Pons (tissue), 1 donor: ENCODE measurements at regions not wholly inside any gene's neighbourhood (a gene's known extent, or its start where the extent isn't known, plus 50 kb on each side); places are given as distances from the start of the nearest gene placed in this dataset.
A peak's percentile ranks its signal among the peaks of the same experiment; 100 is the strongest.

ENCODE experiments used
- DNase-seq: peaks from one replicate; pipeline ENCODE4 v3.0.0-alpha.2; 2016; ENCODE audit warnings: low spot score

DNA sequence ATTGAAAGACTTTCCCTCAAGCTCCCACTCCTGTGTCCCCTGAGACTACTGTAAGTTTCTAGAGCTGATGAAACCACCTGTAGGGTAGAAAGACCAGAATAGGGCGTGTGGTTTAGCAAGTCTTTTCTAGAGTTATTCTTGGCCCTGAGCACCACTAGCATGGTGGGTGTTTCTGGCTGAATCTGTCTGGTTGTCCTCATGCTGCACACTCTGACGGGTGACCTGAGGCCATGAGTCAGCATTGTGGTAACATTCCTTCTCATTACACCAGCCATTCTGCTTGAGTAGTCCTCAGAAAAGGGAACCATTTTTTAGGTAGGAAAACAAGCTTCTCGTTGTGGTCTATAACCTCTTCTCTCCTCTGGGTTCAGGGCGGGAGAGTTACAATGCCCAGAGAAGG is 250.3 kb downstream of the SNX13 start:
- DNase-seq = no peak

DNA sequence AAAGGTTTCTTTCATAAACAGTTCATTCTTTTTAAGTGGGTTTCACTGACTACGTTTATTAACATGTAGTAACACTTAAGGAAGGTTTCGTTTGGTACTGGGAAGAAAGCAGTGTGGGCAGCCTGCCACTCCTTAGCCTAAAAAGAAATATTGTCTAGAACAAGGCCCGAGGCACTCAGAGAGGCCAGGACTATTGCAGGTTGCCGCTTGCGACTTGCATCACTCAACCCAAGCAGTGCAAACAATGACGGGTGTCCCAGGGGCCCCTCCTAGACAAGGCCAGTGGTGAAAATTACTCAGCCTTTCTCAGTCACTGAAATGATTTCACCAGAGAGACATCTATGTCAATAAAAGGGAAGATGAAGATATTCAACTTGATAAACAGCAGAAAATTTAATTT is 243.9 kb downstream of the SNX13 start:
- peak; percentile 17 for DNase-seq

DNA sequence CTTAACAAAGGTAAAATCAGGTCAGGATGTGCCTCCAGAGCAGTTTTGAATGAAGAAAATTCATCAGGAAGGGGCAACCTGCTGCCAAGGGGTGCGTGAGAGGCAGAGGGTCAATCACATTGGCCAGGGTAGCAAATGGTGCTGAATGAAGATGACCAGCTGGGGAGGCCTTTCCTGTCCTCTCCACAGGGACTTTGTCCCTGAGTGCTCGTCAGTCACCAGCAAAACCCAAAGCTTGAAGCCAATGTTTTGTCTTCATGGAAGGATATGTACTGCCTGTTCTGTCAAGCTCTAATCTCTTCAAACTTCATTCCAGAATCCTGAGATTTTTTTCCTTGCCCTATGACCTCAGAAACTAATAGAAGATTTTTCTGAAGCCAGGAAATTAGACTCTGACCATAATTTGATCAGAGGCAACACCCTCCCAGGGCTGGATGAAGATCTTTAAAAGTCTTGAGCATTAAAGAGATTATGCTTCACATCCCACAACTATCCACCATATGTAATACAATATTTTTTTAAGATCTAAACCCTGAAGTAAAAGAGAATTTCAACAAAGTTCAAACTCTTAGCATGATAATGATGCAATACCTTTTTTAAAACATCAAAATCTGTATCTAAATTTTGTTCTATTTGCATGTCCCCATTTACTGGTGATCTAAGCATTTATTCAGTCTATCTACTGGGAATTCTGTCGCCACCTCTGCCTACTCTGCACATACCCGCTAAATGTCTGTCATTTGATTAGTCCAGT is 243.0 kb downstream of the SNX13 start:
- no peak for DNase-seq

DNA sequence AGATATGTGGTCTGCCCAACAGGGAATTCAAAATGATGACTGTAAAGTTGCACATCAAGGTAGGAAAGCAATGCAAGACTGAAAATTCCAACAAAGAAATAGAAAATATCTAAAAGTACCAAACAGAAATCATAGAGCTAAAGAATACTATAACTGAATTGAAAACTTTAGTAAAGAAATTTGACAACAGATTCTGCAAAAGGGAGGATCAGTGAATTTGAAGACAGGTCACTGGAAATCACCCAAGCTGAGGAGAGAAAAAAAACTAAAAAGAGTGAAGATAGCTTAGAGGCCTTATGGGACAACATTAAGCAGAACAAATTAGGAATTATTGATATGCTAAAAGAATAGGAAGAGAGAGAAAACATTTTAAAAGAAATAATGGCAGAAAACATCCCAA is 240.6 kb downstream of the SNX13 start:
- DNase-seq = no peak

DNA sequence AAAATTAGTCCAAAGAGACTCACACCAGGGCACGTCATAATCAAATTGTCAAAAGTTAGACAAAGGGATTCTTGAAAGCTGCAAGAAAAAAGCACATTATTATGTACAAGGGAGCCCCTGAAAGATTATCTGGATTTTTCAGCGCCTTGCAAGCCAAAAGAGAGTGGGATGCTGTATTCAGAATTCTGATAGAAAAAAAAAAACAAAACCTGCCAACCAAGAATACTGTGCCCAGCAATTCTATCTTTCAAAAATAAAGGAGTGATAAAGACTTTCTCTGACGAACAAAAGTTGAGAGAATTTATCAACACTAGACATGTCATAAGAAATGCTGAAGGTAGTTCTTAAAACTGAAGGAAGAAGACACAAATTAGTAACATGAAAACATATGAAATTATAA is 240.2 kb downstream of the SNX13 start:
- no peak for DNase-seq

DNA sequence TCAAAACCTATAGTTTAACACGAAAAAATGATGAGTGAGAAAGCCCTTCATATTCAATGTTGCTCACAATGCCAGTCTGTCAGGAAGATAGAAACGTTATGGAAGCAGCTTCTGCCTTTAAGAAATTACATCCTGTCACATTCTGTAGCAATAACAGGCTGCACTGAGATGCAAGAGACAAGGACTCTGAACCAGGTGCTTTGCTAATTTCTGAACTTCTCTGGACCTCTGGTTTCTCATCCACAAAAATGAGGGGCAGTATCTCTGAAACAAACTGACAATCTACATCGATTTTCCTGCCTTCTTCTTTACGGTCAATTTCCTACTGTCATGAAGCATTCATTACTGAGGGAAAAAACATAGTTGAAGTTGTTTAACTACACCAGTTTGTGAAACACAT is 234.0 kb downstream of the SNX13 start:
- DNase-seq = no peak

DNA sequence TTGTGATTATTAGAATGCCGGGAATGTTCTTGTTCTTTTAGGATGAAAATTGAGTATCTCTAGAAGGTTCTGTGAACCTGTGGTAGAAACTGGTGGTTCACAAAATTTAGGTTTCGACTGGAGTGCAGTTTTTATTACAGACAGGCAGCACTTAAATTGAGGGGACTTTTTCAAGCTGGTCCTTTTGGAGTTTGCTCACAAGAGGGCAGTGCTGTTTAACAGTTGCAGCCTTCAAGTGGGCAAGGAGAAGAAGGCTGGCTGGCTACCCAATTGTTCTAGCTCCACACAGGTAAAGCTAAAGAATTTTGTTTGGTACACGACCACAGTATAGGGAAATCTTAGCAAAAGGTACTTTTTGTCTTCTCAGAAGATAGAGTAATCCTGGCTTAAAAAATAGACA is 233.6 kb downstream of the SNX13 start:
- peak; percentile 72 for DNase-seq

DNA sequence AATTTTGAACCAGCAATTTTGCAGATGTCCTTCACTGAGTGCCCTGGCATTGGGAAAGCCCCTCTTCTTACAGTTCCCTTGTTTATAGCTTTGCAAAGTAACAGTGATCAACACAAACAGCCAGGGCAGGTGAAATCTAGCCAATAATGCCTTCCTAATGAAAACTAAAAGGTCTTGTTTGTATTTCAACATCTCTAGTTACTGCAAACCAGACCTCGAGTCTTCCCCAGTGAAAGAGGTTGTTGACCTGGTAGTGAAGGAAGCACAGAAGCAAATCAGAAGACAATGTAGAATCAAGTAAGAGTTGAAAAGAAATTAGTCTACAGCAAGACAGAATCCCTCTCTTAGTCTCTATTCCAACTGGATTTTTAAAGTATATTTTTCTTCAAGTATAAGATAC is 231.2 kb downstream of the SNX13 start:
- DNase-seq = no peak

DNA sequence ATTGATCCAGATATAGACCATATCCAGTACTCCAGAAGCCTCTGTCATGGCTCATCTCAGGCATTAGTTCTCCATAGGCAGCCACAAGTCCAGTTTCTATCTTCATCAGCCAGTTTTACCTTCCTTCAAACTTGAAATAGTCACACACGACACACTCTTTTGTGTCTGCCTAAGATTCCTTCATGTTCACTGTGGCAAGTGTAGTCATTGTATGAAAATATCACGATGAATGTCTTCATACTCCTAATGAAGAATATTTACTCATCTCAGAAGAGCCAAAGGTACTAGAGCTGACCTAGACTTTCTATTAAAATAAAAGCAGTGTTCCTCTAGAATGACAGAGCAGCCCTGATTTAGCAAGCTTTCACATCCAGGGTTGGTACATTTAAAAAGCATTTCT is 230.7 kb downstream of the SNX13 start:
- no peak for DNase-seq

DNA sequence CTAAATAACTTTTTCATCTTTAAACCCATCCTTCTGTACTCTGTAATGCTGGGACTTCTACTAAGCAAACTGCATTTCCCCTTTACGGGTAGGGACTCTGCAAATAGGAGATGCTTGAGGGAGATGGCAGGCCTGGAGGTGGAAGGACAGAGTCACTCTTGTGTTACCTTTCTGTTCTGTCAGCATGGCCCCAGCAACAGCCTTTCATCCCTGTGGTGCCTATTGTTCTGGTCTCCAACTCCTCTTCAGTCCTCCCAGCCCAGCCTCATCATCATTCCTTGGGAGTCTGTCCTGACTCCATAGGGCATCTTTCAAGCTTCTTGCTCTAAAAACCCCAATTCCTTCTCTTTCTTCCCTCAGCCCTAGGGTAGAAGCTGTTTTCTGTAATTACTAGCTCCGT is 230.0 kb downstream of the SNX13 start:
- no peak for DNase-seq

DNA sequence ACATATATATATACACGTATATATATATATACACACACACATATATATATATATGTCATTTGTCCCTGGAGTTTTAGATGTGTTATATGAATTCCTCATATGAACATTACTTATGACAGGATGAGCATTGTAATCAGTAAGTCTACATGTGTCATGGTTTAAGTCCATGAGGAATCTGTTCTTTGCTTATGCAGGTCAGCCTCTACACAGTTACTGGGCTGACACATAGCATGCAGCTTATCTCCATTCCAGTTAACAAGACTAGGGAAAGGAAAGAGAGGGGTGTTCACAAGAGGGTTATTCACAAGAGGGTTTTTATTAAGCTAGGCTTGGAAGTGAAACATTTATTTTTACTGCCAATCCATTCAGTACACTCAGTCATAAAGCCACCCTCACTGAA is 226.7 kb downstream of the SNX13 start:
- no peak for DNase-seq

DNA sequence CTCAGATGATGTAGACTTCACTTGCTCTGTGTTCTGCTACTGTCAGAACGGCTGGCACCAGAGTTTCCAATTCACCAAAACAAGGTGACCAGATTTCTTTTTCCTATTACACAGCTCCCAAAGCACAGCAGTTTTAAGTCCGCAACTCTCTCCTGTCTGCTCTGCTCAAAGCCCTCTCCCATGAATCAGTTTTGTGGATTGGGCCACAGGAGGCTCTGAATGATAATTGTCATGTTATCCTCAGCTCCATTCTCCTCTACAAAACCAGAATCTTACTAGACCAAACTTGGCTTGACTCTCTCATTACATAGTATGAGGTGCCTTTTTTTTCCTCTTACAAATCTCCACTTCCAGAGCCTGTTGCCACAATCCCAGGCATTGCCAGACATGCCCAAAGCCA is 223.5 kb downstream of the SNX13 start:
- DNase-seq = no peak

DNA sequence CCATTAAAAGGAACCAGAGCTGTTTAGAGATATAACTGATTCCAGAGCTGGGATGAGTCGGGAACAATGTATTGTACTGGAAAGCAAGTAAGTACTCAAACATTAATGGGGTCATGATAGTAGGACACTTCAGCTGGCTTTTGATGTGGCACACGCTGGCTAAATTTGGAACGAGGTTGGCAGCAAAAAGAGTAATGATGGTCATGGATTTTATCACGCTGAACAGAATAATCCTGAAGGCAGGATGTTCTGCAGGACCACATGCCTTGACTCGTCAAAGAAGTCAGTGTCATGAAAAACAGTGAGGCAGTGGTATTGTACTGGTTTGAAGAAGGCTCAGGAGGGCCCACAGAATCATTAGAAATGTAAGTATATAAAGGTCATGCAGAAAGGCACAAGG is 220.3 kb downstream of the SNX13 start:
- DNase-seq = no peak

DNA sequence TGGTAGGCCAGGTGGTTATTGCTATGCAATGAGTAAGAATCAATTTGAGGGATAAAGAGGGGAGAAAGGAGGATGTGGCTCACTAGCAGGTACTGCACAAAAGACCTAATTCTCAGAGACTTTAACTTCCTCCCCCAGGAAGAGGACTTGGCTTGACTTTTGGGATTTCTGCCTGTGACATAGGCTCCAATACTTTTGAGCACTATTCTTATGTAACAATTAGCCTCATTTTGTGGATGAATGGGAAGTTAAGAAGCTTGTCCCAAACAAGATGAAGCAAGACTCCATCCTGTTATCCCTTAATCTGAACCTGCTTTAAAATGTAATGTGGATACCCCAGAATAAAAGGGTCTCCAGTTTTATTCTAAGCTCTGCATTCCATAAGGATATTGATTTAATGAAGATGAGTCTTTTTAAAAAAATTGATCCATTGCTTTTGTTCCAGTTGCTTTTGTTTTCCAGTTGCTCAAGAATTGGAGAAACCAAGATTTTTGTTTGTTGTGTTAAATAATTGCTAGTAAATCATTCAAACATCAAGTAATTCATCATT is 218.5 kb downstream of the SNX13 start:
- no peak for DNase-seq

DNA sequence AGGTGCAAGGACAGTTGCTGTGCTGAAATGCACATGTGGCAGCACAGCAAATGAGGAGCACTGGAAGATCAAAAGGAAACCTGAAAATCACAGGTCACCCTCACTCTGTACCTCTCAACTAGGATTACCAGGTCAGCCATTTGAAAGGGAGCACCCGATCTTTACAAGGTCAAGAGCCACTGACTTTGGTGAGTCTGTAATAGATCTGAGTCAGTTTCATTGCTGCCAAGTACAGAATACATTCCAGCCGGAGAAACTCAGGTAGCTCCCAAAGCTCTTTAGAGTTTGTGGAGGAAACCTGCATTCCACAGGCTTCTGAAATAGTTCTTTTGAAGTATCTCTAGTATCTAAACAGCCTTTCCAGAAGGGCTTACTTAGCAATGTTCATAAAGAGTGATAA is 217.5 kb downstream of the SNX13 start:
- no peak for DNase-seq

DNA sequence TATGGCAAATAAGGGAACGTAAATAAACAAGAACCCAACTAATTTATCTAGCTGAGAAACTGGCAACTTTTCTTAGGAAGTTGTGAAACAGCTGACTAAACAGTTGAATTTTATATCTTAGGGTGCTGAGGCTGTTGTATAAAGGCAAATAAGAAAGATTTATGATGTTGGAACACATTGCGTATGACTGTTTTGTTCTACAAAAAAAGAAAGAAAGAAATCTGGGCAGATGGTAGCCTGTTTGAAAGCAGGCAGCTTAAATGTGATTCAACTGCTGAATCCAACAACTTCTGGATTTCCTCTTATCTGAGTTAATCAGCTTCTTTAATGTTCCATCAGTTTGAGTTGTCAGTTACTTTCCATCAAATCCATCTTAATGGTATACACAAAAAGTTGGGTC is 214.5 kb downstream of the SNX13 start:
- no peak for DNase-seq

DNA sequence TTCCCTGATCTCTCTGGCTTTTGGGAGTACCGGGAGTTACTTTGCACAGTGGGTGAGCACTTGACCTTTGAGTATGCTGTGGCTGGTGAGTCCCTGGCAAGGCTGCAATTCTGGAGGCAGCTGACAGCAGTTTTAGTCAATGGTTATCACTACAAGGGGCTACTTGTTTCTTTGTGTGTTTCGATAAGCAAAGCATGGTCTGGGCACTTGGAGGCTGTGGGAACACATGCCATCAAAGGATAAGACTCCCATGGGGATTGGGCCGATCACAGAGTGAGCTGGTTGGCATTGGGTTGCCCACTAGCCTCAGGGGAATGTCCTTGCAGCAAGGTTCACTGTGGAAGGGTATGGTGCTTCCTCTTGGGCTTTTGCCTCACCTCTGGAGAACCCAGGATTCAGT is 208.2 kb downstream of the SNX13 start:
- DNase-seq = no peak
